HG03520 (cell line): ENCODE measurements at regions not wholly inside any gene's neighbourhood (a gene's known extent, or its start where the extent isn't known, plus 50 kb on each side); places are given as distances from the start of the nearest gene placed in this dataset.
"Not testable (repeated sequence)": the region's sequence is repeated elsewhere in the genome, so short reads cannot be mapped to it uniquely, and the experiment has no call there.

ENCODE experiments used
- ATAC-seq: cut with Tn5 transposase; IDR thresholded peaks from one replicate; pipeline ENCODE4 v1.9.1; 2021; ENCODE audit warnings: mild to moderate bottlenecking, moderate library complexity; ENCODE audit not compliant: unreplicated experiment

DNA sequence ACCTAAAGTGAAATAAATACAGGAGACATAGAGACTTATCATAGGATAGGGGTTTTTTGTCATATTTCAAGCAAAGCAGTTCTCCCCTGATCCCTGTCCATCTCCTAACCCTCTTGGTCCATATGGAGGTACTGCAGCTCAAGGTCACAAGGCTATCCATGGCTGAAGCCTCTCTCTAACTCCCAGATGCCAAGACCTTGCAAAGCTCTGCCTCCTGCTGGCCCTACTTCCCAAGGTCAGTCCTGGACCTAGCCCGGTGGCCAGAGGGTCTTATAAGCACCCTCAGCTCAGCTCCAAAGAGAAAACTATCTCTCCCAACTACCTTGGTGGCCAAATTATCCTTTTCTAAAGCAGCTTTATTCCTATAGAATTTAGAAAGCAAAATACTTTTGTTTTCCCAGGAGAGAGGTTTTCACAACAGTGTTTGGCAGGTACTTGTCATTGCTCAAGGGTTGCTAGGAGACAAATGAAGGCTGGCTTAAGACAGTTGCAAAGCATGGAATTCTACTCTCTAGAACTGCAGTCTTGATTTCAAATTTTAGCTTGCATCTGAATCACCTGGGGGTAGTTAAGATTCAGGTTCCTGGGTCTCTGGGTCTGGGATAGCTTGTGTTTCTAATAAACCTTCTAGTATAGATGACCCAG lies 121.5 kb downstream of the XCL2 start:
- no peak for ATAC-seq

DNA sequence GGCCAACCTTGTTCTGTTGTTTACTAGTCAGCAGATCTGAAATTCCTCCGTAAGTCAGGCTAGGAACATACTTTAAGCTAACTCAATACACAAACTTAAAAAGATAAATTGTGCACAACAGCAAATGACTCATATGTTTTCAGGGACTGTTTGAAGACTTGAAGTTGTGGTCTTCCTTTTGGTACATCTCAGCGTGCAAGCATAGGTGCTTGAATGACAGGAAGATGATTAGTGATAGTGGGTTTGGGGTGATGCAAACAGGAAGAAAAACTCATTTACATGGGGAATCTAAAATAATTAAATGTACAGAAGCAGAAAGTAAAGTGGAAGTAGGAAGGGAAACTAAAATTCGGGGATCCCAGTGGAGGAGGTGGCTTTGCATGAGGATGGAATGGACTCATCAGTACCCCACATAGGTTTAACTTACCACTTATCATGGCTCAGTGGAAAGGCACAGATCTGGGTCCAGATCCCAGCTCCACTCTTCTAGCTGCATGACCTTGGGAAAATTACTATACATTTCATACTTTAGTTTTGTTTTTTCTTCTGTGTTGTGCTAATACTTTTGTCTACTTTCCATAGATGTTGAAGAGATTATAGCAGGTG lies 122.3 kb downstream of the XCL2 start:
- no peak for ATAC-seq

DNA sequence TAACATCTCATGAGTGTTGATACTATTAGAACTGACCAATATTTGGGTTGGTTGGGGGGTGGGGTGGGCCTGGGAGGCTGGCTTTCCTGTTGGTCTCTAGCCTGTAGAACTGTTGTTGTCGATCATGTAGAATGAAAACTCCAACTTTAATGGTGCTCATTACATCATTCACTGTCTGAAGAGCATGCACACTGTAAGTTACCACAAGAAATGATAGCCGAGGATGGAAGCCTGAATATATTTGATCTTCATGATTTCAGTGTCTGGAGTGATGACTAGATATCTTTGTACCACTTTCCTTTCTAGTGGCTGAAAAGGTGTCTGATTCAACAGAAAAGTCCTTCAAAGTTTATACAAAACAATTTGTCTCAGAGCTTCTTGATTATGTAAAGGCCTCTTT lies 123.6 kb downstream of the XCL2 start:
- ATAC-seq: no peak

DNA sequence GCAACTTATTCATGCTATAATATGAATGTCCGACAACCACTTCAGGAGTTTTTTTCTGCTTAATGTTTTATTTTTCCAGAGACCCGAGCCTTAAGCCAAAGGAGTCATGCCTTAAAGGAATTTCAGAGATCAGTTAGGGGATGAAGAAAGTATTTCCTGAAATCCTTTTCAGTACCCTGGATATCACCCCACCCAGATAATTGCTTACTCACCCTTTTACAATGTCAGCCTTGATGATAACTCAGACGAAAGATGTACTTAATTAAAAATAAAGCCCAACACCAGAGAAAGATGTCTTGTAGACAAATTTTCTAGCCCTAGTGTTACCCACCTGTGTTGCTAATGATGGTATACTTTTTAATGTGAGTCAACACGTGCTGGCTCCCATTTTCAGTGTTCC lies 124.1 kb downstream of the XCL2 start:
- no peak for ATAC-seq

DNA sequence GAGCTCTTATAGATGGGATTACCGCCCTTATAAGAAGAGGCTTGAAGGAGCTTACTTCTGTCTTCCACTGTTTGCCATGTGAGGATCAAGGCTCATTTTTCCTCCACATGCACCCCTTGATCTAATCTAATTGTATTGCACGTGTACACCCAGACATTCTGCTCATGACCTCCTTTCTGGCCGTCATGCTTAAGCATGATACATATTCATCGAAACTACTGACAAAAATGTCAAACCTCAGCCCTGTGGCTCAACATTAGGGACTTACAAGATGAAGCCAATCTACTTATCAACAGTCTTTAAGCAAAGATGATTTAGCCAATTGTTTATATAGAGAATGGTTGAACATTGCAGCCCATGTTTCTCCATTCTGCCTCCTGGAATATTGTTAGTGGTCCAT lies 127.6 kb downstream of the XCL2 start:
- ATAC-seq: no peak

DNA sequence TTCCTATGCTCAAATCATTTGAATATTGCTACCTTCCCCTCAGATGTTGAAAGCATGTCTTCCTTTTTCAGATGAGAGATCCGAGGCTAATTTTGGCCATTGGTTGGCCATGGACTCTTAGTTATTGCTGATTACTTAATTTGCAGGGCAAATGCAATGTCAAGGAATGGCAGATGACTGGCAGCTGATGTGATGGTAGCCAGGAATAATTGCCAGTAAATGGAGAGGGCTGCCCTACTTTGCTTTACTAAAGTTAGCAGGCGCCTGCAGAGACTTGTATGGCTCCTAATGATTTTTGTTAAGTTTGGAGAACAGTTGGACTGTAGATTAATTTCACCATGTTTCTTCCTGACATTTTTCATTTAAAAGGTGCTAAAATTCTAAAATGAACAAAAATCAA lies 128.9 kb downstream of the XCL2 start:
- no peak for ATAC-seq

DNA sequence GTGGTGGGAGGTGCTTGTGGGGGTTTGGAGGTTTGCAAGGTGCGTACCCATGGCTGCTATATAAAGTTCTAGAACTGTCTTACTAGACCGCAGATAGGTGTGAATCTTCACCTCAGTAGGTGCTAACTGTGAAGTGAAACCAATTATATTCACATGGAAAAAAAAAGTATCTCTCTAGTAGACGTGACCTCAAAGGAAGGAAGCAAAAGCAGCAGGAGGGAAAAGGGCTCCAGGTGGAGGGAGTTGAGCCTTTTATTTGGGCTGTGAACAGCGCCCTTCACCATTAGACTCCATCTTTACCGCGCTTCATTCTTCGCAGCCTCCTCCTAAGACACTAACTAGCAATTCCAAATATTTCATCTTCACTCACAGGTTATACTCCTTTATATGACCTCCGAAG lies 129.8 kb downstream of the TBX19 start:
- no peak for ATAC-seq

DNA sequence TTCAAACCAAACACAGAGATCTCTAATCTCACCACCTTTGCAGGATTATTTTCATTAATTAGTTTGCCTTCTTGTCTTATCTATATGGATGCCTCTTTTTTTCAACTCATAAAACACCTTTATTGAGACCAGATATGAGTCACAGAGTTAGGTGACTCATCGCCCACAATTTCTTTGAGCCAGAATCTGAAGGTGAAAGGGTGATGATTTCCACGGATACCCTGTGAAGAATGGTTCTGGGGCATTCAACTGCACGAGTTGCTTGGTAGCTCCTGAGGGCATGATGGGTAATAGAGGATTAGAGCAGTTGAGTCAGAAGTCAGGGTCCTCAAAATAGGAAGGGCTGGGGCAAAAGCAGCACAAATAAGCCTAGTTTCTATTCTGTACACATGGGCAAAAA lies 128.2 kb downstream of the TBX19 start:
- ATAC-seq: peak; percentile 82

DNA sequence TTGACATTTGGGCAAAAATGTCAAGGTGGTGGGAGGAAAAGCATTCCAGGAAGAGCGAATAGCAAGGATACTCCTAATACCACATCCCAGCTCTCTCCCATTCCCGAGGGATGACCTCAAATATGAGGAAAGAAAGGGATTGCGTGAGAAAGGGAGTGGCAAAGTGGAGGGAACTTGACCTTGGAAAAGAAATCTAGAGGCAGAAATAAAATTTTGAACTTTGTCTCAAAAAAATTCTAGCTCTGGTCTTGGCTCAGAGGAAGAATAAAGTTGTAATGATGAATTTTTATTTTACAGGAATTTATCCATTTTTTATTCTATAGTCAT lies 127.8 kb downstream of the TBX19 start:
- ATAC-seq: no peak

DNA sequence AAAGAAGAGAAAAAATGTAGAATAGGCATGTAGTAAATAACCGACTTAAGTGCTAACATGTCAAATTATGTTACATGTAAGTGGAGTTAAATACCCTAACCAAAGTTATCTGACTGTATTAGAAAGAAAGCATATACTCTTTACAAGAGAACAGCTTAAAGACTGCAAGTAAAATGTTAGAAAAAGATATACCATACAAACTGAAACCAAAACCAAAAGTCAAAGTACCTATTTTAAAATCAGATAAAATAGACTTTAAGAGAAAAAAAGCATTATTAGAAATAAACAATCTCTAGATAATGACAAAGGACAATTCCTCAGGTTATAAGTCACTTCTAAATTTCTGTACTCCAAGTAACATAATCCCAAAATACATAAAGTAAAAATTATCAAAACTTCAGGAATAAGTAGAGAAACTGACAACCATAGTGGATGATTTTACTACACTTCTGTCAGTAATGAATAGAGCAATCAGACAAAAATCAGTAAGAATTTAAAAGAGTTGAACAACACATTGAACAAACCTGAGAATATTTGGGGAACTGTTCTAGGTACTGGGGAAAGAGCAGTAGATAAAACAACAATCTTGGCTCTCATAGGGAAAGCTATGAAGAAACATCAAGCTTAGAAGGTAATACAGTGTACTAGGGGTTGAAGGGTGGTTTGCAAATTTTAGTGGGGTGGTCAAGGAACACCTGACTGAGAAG lies 127.3 kb downstream of the TBX19 start:
- no peak for ATAC-seq

DNA sequence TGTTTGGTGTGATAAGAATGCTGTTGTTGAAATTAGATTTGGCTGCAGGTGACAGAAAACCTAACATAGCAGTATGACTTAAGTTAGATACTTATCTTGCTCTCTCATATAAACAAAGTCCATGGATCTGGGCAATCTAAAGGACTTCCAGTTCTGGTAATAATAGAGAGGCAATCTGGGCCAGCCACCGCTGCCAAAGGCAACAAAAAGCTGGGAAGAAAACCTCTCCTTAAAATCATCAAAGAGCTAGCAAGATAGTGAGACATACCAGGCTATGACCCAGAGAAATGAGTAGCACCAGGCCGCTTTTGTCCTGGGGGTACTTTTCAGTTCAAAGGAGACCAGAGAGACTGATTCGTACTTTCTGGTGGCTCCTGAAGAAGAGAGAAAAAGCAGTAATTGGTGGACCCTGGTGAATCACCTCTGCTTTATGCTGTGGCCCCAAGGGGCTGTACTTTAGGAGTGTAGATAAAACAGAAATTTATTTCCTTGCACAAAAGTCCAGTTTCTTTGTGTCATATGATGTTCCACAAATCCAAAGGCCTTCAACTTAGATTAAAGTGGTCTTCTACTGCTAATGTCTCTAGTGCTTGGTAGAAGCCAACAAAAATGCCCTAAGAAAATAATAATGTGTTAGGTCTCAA lies 125.4 kb downstream of the TBX19 start:
- ATAC-seq: no peak

DNA sequence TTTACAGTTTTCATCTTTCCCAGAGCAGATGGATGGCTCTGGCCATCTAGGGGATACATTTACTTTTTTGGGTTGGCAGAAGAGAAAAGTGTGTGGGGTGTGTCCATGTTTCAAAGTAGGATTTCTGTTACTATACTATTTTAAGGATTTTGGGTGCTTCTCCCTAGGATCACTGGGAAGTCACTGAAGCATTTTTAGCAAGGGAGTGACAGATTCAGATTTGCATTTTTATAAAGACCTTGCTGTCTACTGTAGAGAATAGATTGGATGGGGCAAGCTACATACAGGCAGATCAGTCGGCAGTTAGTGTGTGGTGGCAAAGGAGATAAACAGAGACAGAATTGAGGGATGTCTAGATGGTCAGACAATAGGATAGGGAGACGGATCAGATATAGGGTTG lies 122.5 kb downstream of the TBX19 start:
- ATAC-seq: no peak

DNA sequence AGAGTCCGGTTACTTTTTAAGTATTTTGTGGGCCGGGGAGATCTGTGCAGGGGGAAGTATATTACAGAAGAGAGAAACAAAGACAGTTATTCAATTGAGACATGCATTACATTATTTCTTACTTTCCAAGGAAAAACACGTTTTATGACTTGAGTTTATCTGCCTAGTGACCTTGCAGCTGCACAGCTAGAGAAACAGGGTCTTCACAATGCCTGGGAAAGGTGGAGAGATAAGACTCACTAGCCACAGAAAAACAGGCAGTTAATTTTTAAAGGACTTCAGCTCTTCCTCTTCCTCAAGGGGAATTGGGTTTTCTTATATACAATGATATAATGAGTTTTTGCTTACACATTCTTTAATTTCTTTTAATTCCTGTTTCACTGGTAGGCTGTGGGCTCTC lies 121.8 kb downstream of the TBX19 start:
- ATAC-seq: not testable (repeated sequence)

DNA sequence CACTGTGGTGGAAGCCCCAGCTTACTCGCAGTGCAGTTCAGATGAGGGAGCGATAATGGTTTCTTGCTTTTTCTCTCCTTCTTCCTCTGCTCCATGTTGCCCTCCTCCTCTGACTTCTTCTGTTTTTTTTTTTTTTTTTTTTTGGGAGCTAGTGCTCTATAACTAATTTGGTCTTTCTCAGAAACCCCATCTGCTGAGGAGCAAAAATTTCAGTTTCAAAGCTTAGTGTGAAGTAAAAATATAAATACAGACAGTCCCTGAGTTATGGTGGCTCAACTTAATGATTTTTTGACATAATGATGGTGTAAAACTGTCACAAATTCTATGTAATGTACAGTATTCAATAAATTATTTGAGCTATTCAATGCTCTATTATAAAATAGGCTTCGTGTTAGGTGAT lies 120.7 kb downstream of the TBX19 start:
- ATAC-seq: no peak

DNA sequence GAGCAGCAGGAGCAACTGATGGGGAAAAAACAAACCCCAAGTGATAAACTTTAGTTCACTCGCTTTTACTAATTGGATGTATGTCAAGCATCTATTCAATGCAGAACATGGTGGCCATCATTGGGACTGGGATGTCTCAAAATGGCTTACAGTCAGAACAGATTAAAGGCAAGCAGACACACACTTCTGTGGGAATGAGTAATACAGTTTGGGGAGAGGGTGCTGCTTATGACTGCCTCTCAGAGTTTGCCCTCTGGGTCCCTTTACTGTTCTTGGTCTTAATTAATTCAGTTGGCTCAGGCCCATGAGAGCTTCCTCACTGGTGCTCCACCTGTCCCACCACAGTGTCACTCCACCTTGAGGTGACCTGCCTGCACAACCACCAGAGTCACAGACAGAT lies 119.5 kb downstream of the TBX19 start:
- no peak for ATAC-seq

DNA sequence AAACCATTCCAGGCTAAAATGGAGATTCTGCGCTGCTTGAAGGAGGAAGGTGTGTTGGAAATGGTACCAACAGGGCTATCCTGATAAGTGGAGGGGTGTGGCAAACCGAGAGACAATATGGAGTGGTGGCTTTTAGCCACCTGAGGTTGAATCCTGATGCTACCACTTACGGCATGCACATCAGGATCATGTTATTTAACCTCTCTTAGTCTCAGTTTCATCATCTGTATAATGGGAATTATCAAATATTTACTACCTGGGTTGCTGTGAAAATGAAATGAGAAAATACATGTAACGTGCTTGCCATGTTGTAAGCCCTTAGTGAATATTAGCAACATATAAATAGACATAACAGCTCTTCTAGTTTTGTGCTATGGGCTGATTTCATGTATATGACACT lies 117.1 kb downstream of the TBX19 start:
- no peak for ATAC-seq

DNA sequence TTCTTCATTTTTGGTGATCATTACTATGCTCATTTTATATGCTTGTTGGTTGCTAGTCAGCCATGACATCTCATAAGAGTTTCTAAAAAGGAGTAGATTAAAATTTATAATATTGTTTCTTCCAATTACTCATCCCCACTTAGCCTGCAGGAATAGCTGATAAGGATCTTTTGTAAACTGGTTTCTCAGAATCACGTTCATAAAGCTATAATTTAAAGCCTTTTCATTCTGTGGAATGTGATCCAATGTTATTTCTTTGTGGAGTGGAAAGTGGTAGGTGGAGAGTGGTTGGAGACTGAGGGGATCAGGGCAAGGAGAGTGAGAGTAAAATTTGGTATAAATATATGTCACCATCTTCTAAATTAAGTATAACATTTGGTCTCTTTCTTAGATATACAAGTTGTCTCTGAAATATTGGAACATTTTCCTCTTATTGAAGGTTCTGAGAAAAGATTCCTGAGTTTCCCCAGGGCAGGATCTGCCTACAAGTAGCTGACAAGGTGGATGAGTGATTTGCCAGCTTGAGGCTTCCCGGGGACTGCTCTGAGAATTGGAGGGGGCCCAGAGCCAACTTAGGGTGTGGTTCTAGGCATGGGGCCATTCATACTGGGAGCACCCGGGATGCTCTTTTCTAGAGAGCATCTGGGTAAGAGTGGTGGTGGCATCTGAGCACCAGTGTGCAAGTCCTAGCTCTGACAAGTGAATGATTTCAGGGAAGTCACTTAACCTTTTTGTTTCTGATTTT lies 116.4 kb downstream of the TBX19 start:
- ATAC-seq: no peak

DNA sequence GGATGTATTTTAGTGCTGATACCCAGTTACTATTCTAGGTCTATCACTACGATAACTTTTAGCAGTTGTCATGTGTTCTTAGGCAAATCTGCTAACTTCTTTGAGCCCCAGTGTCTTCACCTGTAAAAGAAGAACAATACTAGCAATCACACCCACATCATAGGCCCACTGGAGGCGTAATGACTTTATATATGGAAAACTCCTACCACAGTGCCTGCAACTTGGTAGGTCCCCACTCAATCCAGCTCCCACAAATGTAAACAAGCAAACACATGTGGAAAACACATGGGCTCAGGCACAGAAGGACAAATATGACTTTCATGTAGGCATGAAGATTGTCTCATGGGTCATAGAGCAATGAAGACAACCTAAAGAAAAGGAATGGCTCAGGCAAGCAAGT lies 115.8 kb downstream of the TBX19 start:
- no peak for ATAC-seq

DNA sequence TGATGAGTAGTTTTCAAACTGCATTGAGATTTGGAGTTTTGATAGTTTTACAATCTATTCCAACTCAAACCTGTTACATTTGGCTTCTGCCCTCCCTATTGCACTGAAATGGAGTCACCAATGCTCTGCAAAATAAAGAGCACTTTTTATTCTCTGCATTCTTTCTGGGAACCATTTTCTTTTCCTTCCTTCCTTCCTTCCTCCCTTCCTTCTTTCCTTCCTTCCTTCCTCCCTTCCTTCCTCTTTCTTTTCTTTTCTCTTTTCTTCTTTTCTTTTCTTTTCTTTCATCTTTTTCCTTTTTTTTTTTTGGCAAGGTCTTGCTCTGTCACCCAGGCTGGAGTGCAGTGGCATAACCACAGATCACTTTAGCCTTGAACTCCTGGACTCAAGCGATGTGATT lies 114.2 kb downstream of the TBX19 start:
- ATAC-seq: no peak

DNA sequence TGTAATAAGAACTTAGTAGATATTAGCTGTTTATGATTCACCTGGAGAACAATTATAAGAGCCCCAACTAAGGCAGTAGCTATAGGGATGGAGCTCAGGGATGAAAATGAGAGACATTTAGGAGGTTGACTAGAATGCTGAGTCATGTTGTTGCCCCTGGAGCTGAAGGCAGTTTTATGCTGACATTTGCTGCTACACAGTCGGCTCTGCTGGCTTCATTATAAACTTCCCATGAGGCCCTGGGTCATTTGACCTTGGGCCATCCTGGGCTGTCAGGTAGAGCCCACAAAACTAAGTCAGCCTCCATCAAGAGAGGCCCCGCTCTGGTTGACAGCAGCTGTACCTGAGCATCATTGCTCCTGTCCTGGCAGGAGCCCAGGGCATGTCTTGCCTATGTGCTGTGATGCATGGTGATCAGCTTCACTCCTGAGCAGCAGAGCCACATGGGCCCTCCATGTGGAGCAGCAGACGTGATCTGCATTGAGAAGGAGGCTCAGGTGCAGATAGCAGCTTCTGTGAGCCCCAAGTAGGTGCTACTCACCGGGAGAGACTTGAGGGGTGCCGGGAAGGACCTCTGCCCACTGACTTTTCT lies 112.4 kb downstream of the TBX19 start:
- ATAC-seq: no peak
